ENCODE measurements at regions not wholly inside any gene's neighbourhood (a gene's known extent, or its start where the extent isn't known, plus 50 kb on each side); places are given as distances from the start of the nearest gene placed in this dataset.

- no peaks in the 10 kb centered on the region for H3K27me3 ChIP-seq (ENCODE audit: insufficient read depth, poor library complexity, severe bottlenecking)
- H3K27ac ChIP-seq (replicated peaks) = no peak overlapping the region
- TF ChIP-seq CTCF (IDR thresholded peaks at IDR 0.05; ENCODE audit: insufficient read depth, low read length) (no peak), REST (IDR thresholded peaks at IDR 0.05; ENCODE audit: insufficient replicate concordance, low read depth) (no peak)
- no peak overlapping the region for H3K4me3 ChIP-seq (replicated peaks; ENCODE audit: insufficient read depth, low read length)
- no peak for DNase-seq (ENCODE audit: low read depth in 1 of 2, low spot score in 1 of 2)
These were observed 415.8 kb downstream of the PREX1 start for GRCh38 chr20:48411919-48412522.

- TF ChIP-seq POLR2AphosphoS5 (IDR thresholded peaks at IDR 0.05; ENCODE audit: low read depth) (no peak), GABPA (IDR thresholded peaks at IDR 0.05; ENCODE audit: low read depth) (no peak), REST (IDR thresholded peaks at IDR 0.05; ENCODE audit: insufficient replicate concordance, low read depth) (no peak), CTCF (IDR thresholded peaks at IDR 0.05; ENCODE audit: insufficient read depth, low read length) (no peak), SPI1 (IDR thresholded peaks at IDR 0.05; ENCODE audit: borderline replicate concordance, low read depth) (no peak)
- Histone ChIP-seq H3K27ac (replicated peaks) (no peak overlapping the region), H3K4me3 (replicated peaks; ENCODE audit: insufficient read depth, low read length) (no peak overlapping the region), H3K27me3 (ENCODE audit: insufficient read depth, poor library complexity, severe bottlenecking) (no peaks in the 10 kb centered on the region)
- DNase-seq (ENCODE audit: low read depth in 1 of 2, low spot score in 1 of 2) = no peak
These were observed 416.6 kb downstream of the PREX1 start for GRCh38 chr20:48411245-48411644.

- H3K27me3 ChIP-seq (ENCODE audit: insufficient read depth, poor library complexity, severe bottlenecking) = no peaks in the 10 kb centered on the region
- TF ChIP-seq POLR2AphosphoS5 (IDR thresholded peaks at IDR 0.05; ENCODE audit: low read depth) (no peak), CTCF (IDR thresholded peaks at IDR 0.05; ENCODE audit: insufficient read depth, low read length) (no peak), GABPA (IDR thresholded peaks at IDR 0.05; ENCODE audit: low read depth) (no peak), SPI1 (IDR thresholded peaks at IDR 0.05; ENCODE audit: borderline replicate concordance, low read depth) (no peak), REST (IDR thresholded peaks at IDR 0.05; ENCODE audit: insufficient replicate concordance, low read depth) (no peak)
- DNase-seq (ENCODE audit: low read depth in 1 of 2, low spot score in 1 of 2) = no peak
- H3K27ac ChIP-seq (replicated peaks) = no peak overlapping the region
- no peak overlapping the region for H3K4me3 ChIP-seq (replicated peaks; ENCODE audit: insufficient read depth, low read length)
These were observed 418.7 kb downstream of the PREX1 start for GRCh38 chr20:48409055-48409615.
